HepG2 (cell line): ENCODE measurements at regions not wholly inside any gene's neighbourhood (a gene's known extent, or its start where the extent isn't known, plus 50 kb on each side); places are given as distances from the start of the nearest gene placed in this dataset.

Experiments used
- ATAC-seq: fragments of 200-7000 bp; cut with Tn5 transposase; 3 replicates; pipeline ENCODE4 v1.9.1; 2020; ENCODE audit warnings: mild to moderate bottlenecking, moderate library complexity
- BruUV-seq: library from RNA; stranded (reverse); fragments of 400-500 nt; replicated peaks from 2 replicates; lab custom pipeline; 2021; lab: Mats Ljungman, UMichigan
- CTCF ChIA-PET: fragments of 300-600 bp; formaldehyde crosslinking; extraction: SDS; loops from one replicate; lab custom pipeline; 2021; ENCODE audit warnings: low total read pairs, inconsistent platforms, low intra/inter-chr PET ratio; lab: Yijun Ruan, JAX
- POLR2A ChIA-PET: fragments of 350-600 bp; sonication (Branson Sonifier 250); formaldehyde crosslinking; loops from one replicate; lab custom pipeline; 2020; ENCODE audit warnings: antibody characterized with exemption, inconsistent platforms; lab: Yijun Ruan, JAX
- DNase-seq: peaks from one replicate; pipeline ENCODE4 v3.0.0-alpha.2; 2015; ENCODE audit warnings: low spot score
- FAIRE-seq: peaks from 3 replicates; lab custom pipeline; 2011; peaks lifted over from hg19 to GRCh38; lab: Jason Lieb, UNC
- H2AFZ ChIP-seq: one replicate; pipeline ENCODE4 v1.6.1; 2011; ENCODE audit warnings: low read length, inconsistent platforms
- H3K27ac ChIP-seq: fragments of 300-600 bp; 3 replicates; pipeline ENCODE4 v1.8.0; 2011; ENCODE audit warnings: mixed run types, mild to moderate bottlenecking, mixed read lengths, low read length, inconsistent platforms; ENCODE audit not compliant: insufficient read depth; ENCODE audit errors: extremely low read length
- H3K27me3 ChIP-seq, 2 experiments: fragments of 200-600 bp in 1 of 2; 2 replicates in 1 of 2; 3 replicates in 1 of 2; pipeline versions ENCODE4 v1.6.0 to v1.8.0; 2011; ENCODE audit warnings: low read length in 2 of 2, mild to moderate bottlenecking in 2 of 2, moderate library complexity in 2 of 2, inconsistent platforms in 1 of 2; ENCODE audit not compliant: insufficient read depth in 2 of 2, control insufficient read depth in 1 of 2
- H3K36me3 ChIP-seq, 2 experiments: fragments of 200-600 bp in 1 of 2; replicated peaks in 1 of 2; 2 replicates in 1 of 2; 3 replicates in 1 of 2; pipeline versions ENCODE4 v1.5.1 to v1.8.0; 2011; ENCODE audit warnings: low read length in 2 of 2, inconsistent platforms in 1 of 2; ENCODE audit not compliant: insufficient read depth in 2 of 2, control insufficient read depth in 1 of 2
- H3K4me1 ChIP-seq: 2 replicates; pipeline ENCODE4 v1.5.1; 2012; ENCODE audit warnings: low read length, inconsistent platforms; ENCODE audit not compliant: insufficient read depth
- H3K4me2 ChIP-seq: 2 replicates; pipeline ENCODE4 v1.6.0; 2011; ENCODE audit warnings: low read depth, low read length, inconsistent platforms
- H3K4me3 ChIP-seq, 3 experiments: fragments of 200-600 bp in 1 of 3; sonication (generic), shearing (Covaris generic) in 1 of 3; replicated peaks in 1 of 3; 2 replicates each; pipeline ENCODE4 v1.5.1; 2011 to 2016; ENCODE audit warnings: low read length in 3 of 3, inconsistent platforms in 2 of 3, low read depth in 2 of 3, mild to moderate bottlenecking in 2 of 3, control low read depth in 1 of 3, mixed read lengths in 1 of 3; ENCODE audit not compliant: insufficient read depth in 1 of 3
- H3K79me2 ChIP-seq: one replicate; pipeline ENCODE4 v1.6.1; 2011; ENCODE audit warnings: low read length, inconsistent platforms; ENCODE audit not compliant: insufficient read depth
- H3K9ac ChIP-seq: 2 replicates; pipeline ENCODE4 v1.6.0; 2011; ENCODE audit warnings: mild to moderate bottlenecking, low read depth, low read length, inconsistent platforms; ENCODE audit not compliant: insufficient read depth
- H3K9me3 ChIP-seq: 2 replicates; pipeline ENCODE4 v1.5.1; 2012; ENCODE audit warnings: mild to moderate bottlenecking, low read length
- H4K20me1 ChIP-seq: 2 replicates; pipeline ENCODE4 v1.6.0; 2011; ENCODE audit warnings: inconsistent platforms, mild to moderate bottlenecking, low read length, moderate library complexity; ENCODE audit not compliant: insufficient read depth
- AGO1 ChIP-seq: fragments of 200-400 bp; formaldehyde crosslinking; IDR thresholded peaks from 2 replicates; pipeline ENCODE4 v1.6.1; 2017; ENCODE audit warnings: mild to moderate bottlenecking, low read depth, low read length, moderate library complexity; ENCODE audit not compliant: poor library complexity, severe bottlenecking
- HOXA3 ChIP-seq: sonication (generic); formaldehyde crosslinking; IDR thresholded peaks from 2 replicates; pipeline ENCODE4 v1.5.0; 2020; ENCODE audit warnings: missing genetic modification reagents
- KLF6 ChIP-seq: IDR thresholded peaks from 2 replicates; pipeline ENCODE4 v1.8.0; 2016; ENCODE audit warnings: missing biosample characterization, missing genetic modification reagents
- NFE2L2 ChIP-seq: fragments of 150-350 bp; IDR thresholded peaks from 2 replicates; pipeline ENCODE4 v1.6.1; 2014; ENCODE audit warnings: low read length
- RFX5 ChIP-seq: IDR thresholded peaks from 2 replicates; pipeline ENCODE4 v1.6.1; 2011; ENCODE audit warnings: low read depth, low read length, improper control_type of control experiment
- SNAI1 ChIP-seq: sonication (generic); formaldehyde crosslinking; IDR thresholded peaks from 2 replicates; pipeline ENCODE4 v1.5.0; 2020; ENCODE audit warnings: mild to moderate bottlenecking, missing genetic modification reagents, borderline replicate concordance
- TMF1 ChIP-seq: sonication (generic); formaldehyde crosslinking; IDR thresholded peaks from 2 replicates; pipeline ENCODE4 v1.8.1; 2022; ENCODE audit warnings: low read depth, missing genetic modification reagents
- U2AF1 ChIP-seq: fragments of 200-400 bp; formaldehyde crosslinking; optimal IDR thresholded peaks from 2 replicates; pipeline ENCODE3; 2017; ENCODE audit warnings: mild to moderate bottlenecking, low read depth, low read length
- ZFY ChIP-seq: sonication (generic); formaldehyde crosslinking; IDR thresholded peaks from 2 replicates; pipeline ENCODE4 v1.4.0; 2020; ENCODE audit warnings: missing genetic modification reagents
- ZMYM4 ChIP-seq: sonication (generic); formaldehyde crosslinking; IDR thresholded peaks from 2 replicates; pipeline ENCODE4 v1.8.1; 2023; ENCODE audit warnings: mild to moderate bottlenecking, missing genetic modification reagents
- ZNF143 ChIP-seq: sonication (generic); formaldehyde crosslinking; IDR thresholded peaks from 2 replicates; pipeline ENCODE4 v1.4.0; 2020; ENCODE audit warnings: missing genetic modification reagents
- ZNF354B ChIP-seq: sonication (generic); formaldehyde crosslinking; IDR thresholded peaks from 2 replicates; pipeline ENCODE4 v1.8.0; 2022; ENCODE audit warnings: mild to moderate bottlenecking, missing genetic modification reagents
- ZNF496 ChIP-seq: sonication (generic); formaldehyde crosslinking; IDR thresholded peaks from 2 replicates; pipeline ENCODE4 v1.8.1; 2023; ENCODE audit warnings: mild to moderate bottlenecking, moderate library complexity, missing genetic modification reagents; ENCODE audit not compliant: insufficient replicate concordance
- ZNF703 ChIP-seq: sonication (generic); formaldehyde crosslinking; IDR thresholded peaks from 2 replicates; pipeline ENCODE4 v1.5.1; 2020; ENCODE audit warnings: missing genetic modification reagents, mild to moderate bottlenecking, moderate library complexity, borderline replicate concordance
- ZNF749 ChIP-seq: sonication (generic); formaldehyde crosslinking; IDR thresholded peaks from 2 replicates; pipeline ENCODE4 v1.8.0; 2022; ENCODE audit warnings: mild to moderate bottlenecking, missing genetic modification reagents, moderate library complexity, borderline replicate concordance
- WGBS: methylation state at CpG from one replicate; pipeline ENCODE4 v1.1.6; 2017; ENCODE audit warnings: low lambda C conversion rate; 5-methylcytosine and 5-hydroxymethylcytosine counted together
- in situ Hi-C: cut with HindIII; loops from 2 replicates; pipeline ENCODE4 v1.10.0; 2017; ENCODE audit warnings: low pct_unique_long_range_greater_than_20kb; ENCODE audit not compliant: extremely low pct_ligation_motif_present
- intact Hi-C: fragments of 100-400 bp; cut with micrococcal nuclease; formaldehyde crosslinking; loops from one replicate; pipeline ENCODE4 v1.10.0; 2022; ENCODE audit not compliant: unreplicated experiment
- TF ChIP-seq, protein P1 (sequence below): sonication (generic); formaldehyde crosslinking; IDR thresholded peaks from 2 replicates; pipeline ENCODE4 v1.4.0; 2020; ENCODE audit warnings: missing genetic modification reagents

DNA sequence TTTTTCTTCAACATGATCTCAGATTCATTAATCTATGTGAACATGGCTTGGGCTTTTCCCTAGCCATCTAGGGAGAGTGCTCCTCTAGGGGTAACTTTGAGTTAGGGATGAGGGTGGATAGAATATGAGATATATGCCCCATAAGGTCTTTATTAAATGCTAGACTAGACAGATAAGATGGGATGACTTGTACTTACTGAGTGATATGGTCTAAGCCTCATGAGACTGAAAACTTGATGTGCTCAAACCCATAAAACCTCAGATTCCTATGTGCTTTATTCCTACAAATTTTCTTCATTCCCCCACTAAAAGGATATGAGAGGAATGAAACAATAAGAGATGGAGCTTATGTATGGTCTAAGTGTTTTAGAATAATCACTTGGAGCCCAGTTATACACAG is 386.6 kb downstream of the YTHDC2 start:
- no peaks in the 10 kb centered on the region for H3K79me2 ChIP-seq
- H3K27me3 ChIP-seq = no peaks in the 10 kb centered on the region
- H2AFZ ChIP-seq = no peak overlapping the region
- no peak overlapping the region for H3K9ac ChIP-seq
- DNase-seq (no peak), FAIRE-seq (no peak), ATAC-seq (no peak)
- ChIA-PET POLR2A (no interaction called here), CTCF (no interaction called here)
- intact Hi-C loops = no loop called here
- H3K9me3 ChIP-seq = no peaks in the 10 kb centered on the region
- H3K4me1 ChIP-seq = no peaks in the 10 kb centered on the region
- in situ Hi-C loops = no loop called here
- no peak overlapping the region for H3K4me3 ChIP-seq
- no peaks in the 10 kb centered on the region for H3K36me3 ChIP-seq
- H3K27ac ChIP-seq = no peak overlapping the region
- TF ChIP-seq TMF1 (no peak), HOXA3 (no peak), ZNF703 (no peak), ZMYM4 (CRISPR knock-in tag) (no peak)
- TF ChIP-seq, protein P1, sequence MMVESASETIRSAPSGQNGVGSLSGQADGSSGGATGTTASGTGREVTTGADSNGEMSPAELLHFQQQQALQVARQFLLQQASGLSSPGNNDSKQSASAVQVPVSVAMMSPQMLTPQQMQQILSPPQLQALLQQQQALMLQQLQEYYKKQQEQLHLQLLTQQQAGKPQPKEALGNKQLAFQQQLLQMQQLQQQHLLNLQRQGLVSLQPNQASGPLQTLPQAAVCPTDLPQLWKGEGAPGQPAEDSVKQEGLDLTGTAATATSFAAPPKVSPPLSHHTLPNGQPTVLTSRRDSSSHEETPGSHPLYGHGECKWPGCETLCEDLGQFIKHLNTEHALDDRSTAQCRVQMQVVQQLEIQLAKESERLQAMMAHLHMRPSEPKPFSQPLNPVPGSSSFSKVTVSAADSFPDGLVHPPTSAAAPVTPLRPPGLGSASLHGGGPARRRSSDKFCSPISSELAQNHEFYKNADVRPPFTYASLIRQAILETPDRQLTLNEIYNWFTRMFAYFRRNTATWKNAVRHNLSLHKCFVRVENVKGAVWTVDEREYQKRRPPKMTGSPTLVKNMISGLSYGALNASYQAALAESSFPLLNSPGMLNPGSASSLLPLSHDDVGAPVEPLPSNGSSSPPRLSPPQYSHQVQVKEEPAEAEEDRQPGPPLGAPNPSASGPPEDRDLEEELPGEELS (CRISPR knock-in tag) = no peak
- no TSS peak for BruUV-seq
- no peak overlapping the region for H3K4me2 ChIP-seq
- H4K20me1 ChIP-seq = no peaks in the 10 kb centered on the region

DNA sequence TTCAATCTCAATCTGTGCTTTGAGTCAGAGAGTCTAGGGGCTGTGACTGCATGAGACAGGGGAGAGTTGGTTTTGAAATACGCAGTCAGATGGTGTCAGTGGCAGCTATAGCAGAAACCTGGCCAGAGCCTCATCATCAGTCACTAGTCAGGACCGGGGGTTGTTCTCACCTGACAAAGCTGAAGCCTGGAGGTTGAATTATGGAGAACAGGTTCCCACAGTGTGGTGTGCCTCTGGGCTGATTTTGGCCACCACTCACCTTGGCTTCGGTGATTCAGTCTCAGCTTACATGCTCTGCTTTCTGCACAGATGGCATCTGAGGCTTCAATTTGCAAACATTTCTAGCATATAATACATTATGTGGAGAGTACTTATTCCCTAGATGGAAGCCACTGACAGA is 387.3 kb downstream of the YTHDC2 start:
- H3K4me3 ChIP-seq = no peak overlapping the region
- intact Hi-C loops (no loop called here), in situ Hi-C loops (no loop called here)
- H3K27me3 ChIP-seq = no peaks in the 10 kb centered on the region
- no peaks in the 10 kb centered on the region for H3K4me1 ChIP-seq
- BruUV-seq = no TSS peak
- DNase-seq (no peak), ATAC-seq (no peak), FAIRE-seq (no peak)
- H3K4me2 ChIP-seq = no peak overlapping the region
- POLR2A ChIA-PET = no interaction called here
- no peaks in the 10 kb centered on the region for H3K36me3 ChIP-seq
- CTCF ChIA-PET = no interaction called here
- H3K9me3 ChIP-seq = no peaks in the 10 kb centered on the region
- no peaks in the 10 kb centered on the region for H4K20me1 ChIP-seq
- H3K9ac ChIP-seq = no peak overlapping the region
- TF ChIP-seq NFE2L2 = no peak
- no peak for TF ChIP-seq ZNF749 (CRISPR knock-in tag)
- TF ChIP-seq AGO1 = no peak
- TF ChIP-seq ZNF354B = no peak
- no peak for TF ChIP-seq U2AF1
- TF ChIP-seq RFX5 = no peak
- no peak for TF ChIP-seq ZNF143 (CRISPR knock-in tag)
- no peak for TF ChIP-seq ZNF496 (CRISPR knock-in tag)
- no peak for TF ChIP-seq SNAI1 (CRISPR knock-in tag)
- no peak for TF ChIP-seq KLF6
- no peak for TF ChIP-seq ZFY (CRISPR knock-in tag)
- H3K27ac ChIP-seq = no peak overlapping the region
- H3K79me2 ChIP-seq = no peaks in the 10 kb centered on the region
- WGBS = 0% methylated on average over 2 of the region's 3 CpGs
- no peak overlapping the region for H2AFZ ChIP-seq
